Activated CD4-positive, CD25-positive, alpha-beta regulatory T cell (primary cell): ENCODE measurements at regions not wholly inside any gene's neighbourhood (a gene's known extent, or its start where the extent isn't known, plus 50 kb on each side); places are given as distances from the start of the nearest gene placed in this dataset.

ENCODE experiments used
- DNase-seq, 4 experiments: peaks; one replicate each; lab custom pipeline; 2025; lab: John Stamatoyannopoulos, UW

- no peak for DNase-seq
These were observed 283.2 kb upstream of the STT3B start for GRCh38 chr3:31249545-31249944.

DNA sequence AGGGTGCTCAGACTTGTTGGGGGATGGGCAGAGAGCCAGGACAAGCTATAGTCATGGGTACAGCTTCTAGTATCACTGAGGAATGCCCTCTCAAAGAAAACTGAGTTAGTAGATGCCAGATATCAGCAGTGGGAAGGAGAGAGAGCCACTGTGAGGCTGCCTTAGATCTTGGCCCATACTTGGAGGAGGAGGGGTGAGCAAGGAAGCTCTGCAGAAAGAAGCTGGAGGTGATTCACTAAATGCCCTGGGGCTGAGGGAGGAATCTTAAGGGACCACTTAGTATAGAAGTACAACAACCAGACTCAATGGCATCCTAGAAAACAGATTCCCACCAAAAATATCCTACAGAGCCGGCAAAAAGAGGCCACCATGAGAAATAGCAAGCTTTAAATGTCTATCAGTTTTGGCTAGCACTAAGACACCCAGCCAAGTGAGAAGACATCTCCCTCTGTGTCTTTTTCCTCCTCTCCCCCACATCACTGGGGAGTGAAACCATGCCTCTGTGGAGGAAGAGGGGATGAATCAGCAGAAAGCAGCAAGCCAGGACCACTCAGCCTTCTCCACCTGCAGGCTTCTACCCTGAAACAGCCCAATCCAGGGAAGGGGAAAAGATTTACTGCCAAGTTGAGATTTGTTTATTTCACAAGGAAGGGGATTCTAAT lies 282.5 kb upstream of the STT3B start:
- DNase-seq: no peak

GRCh38 chr3:31251083-31251482 lies 281.6 kb upstream of the STT3B start:
- DNase-seq: no peak

- no peak for DNase-seq
These were observed 280.2 kb upstream of the STT3B start for GRCh38 chr3:31252216-31253185.

- no peak for DNase-seq
These were observed 278.9 kb upstream of the STT3B start for GRCh38 chr3:31253782-31254181.

DNA sequence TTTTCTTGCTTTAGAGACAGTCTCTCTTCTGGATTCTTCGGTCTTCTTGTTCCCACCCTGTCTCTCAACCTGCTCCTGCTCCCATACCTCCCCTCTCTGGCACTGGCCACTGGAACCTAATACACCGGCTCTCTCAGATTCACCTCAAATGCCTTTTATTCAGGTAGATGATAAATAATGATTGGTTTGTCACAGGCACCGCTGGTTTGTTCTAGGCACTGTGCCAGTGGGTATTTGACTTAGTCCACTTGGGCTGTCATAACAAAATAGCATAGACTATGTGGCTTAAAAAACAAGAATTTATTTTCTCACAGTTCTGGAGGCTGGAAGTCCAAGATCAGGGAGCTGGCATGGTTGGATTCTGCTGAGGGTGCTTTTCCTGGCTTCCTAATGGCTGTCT lies 278.2 kb upstream of the STT3B start:
- DNase-seq: no peak

DNA sequence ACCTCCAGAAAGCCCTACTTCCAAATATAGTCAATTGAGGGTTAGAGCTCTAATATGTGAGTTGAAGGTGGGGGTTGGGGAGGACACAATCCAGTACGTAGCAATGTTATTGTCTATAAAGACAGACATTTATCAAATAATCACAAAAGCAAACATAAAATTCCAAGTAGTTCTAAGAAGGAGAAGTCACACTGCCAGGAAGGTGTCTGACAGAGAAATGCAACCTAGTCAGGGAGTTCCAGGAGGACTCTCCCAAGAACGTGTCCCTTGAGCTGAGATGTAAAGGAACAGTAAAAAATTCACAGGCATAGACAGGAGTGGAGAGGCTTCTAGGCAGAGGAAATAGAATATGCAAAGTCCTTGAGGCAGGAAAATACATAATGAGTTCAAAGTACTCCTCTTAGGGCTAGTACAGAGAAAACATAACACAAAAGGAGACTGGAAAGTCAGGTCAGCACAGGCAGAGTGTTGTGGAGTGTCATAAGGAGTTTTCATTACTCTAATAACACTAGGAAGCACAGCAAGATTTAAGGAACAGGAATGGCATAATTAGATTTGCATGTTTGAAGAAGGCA lies 277.6 kb upstream of the STT3B start:
- no peak for DNase-seq

DNA sequence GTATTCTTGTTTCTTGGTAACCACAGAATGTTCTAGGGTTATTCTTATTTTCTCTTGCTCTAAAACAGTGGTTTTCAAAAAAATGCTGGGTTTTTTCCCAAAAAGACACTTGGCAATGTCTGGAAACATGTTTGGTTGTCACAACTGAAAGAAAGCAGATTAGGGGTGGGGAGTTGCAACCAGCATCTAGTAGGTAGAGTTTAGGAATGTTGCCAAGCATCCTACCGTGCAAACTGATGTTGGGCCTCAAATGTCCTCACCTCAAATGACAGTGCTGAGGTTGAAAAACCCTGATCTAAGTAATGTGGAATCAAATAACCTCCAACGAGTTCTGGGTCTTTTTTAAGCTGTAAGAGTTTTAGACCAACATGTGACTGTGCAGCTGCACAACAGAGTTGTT lies 270.5 kb upstream of the STT3B start:
- DNase-seq: no peak

- no peak for DNase-seq
These were observed 268.8 kb upstream of the STT3B start for GRCh38 chr3:31263897-31264296.

DNA sequence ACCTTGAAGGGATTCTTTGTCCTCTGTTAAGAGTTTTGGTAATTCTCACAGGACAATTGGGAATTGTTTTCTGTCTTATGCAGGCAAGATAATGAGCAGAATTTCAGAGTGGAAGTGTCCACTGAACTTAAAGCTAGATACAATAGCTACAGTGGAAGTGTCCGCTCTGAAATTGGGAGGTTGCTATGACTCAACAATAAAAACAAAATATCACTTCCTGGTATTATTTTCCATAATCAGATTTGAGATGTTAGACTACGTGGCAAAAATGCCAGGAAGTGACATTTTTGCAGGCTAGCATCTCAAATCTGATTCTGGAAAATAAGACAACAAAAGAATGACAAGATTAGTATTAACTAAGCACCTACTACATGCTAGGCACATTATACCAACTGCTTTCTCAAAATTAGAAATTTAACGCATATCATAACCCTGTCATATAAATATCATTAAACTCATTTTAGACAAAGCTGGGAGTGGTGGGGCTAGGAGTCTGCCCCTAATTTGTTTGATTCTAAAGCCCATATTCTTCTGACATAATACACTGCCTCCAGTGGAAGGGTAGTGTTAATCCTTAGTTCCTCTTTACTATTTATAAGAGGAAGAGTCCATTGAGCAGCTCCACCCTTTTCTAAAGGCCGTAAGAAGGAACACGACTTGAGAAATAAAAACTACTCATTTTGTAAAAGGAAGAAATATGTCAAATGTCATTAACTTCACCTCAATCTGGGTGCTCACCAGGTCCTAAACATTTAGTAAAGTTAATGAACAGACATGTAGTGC lies 266.9 kb upstream of the STT3B start:
- no peak for DNase-seq

DNA sequence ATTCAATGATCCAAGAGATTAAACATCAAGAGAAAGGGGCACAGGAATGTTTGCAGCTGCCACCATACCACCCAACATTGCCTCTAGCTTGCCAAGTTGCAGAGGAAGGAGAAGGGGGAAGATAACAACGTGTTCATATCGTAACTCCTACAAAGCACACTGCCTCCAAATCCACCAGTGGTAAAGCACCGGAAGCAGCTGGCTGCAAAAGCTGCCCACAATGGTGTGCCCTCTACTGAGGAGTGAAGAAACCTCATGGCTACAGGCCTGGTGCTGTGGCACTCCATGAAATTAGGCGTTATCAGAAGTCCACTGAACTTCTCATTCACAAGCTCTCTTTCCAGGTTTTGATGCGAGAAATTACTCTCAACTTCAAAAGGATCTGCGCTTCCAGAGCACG lies 263.9 kb upstream of the STT3B start:
- DNase-seq: no peak

DNA sequence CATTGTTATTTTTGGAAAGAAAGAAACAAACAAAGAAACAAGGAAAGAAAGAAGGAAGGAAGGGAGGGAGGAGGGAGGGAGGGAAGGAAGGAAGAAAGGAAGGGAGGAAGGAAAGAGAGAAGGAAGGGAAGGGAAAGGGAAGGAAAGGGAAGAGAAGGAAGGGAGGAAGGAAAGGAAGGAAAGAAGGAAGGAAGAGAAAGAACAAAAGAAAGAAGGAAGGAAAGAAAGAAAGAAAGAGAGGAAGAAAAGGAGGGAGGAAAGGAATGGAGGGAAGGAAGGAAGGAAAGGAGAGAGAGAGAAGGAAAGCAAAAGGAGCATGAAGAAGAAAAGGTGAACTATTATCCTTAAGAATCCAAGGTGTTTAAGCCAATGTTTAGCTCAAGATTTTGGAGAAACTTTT lies 262.7 kb upstream of the STT3B start:
- DNase-seq: no peak

GRCh38 chr3:31274326-31275024 lies 258.2 kb upstream of the STT3B start:
- DNase-seq: no peak

GRCh38 chr3:31275038-31275572 lies 257.6 kb upstream of the STT3B start:
- DNase-seq: no peak

- no peak for DNase-seq
These were observed 257.1 kb upstream of the STT3B start for GRCh38 chr3:31275583-31275982.

- no peak for DNase-seq
These were observed 255.1 kb upstream of the STT3B start for GRCh38 chr3:31277582-31277981.

DNA sequence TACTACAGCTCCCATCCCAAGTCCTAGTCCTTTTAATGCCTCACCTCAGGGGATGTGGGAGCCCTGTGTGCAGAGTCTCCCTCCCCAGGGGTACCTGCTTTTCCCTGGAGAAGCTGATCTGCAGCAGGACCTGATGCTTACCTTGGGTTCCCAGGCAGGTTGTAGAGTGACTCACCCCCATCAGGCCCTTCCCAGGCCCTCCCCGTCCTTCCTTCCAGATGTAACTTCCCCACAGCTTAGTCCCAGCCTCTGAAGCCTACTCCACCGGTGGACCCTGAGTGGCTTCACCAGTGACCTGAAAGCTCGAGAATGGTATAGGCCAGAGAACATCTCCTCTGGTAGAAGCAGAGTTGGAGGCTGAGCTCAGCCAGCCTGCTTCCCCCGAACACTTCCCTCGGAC lies 254.2 kb upstream of the STT3B start:
- no peak for DNase-seq

DNA sequence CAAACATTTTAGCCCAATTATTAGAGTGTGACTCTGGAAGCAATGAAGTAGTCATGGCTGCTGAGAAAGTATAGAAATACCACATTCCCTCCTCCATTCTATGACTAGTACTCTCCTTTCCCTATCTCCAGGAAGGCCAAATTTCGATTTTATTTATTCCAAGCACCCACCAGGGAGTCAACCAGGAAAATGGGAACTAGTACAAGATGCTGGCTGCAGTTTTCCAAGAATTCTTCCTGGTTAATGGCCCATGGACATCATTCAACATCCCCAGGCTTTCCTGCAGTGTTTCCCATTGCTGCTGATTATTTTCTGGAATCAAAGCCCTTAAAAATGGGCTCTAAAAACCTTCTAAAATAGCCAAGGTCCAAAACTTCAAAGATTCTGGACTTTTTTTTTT lies 247.9 kb upstream of the STT3B start:
- no peak for DNase-seq

DNA sequence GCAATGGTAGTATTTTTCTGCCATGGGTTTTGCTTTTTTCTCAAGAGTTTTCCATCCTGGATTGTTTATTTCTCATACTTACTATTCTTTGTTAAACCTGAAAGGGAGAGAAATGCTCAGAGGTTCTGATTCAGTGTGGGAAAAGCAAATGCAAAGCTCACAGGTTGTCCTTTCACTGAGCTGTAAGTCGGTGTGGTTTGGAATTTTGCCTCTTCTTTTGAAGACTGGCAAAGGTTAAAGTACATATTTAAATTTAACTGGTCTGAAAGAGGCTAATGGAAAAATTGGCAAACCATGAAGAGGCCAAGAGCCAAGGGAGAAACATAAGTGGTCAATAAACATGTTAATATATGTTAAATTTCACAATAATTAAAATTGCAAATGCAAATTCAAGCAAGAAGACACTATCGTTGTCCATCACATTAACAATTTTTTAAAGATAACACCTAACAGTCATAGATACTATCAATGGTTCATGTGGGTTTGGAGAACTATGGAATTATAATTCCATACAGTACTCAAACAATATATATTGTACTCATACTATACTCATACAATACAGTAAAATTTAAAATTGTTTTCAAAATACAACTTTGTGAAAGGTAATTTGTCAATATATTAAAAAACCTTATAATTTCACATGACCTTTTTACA lies 246.8 kb upstream of the STT3B start:
- no peak for DNase-seq

GRCh38 chr3:31288224-31288623 lies 244.5 kb upstream of the STT3B start:
- DNase-seq: no peak

DNA sequence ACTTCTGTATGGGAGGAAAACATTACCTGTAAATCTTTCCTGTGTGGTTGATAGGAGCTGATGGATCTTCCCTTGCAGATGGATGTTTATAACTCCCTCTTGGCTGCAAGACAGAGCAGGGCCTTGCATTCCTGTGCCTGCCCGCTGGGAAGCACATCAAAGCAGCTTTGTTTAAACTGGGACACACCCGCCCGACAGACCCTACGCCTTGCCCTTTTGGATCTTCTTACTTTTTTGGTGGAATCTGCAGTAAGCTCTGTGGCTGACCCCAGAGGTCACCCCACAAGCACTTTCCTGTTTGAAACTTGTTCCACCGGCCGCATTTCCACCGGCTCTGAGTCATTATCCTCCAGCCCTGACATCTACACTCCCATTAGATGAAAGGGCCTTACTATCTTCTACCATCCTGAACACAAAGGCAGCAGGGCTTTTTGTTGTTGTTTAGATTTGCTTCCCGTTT lies 244.1 kb upstream of the STT3B start:
- no peak for DNase-seq
